SK-N-SH treated with all-trans-retinoic acid at 6 μM for 48 hours (cell line): ENCODE measurements at regions not wholly inside any gene's neighbourhood (a gene's known extent, or its start where the extent isn't known, plus 50 kb on each side); places are given as distances from the start of the nearest gene placed in this dataset.

ENCODE experiments used
- ATAC-seq: fragments of 200-7000 bp; cut with Tn5 transposase; 3 replicates; pipeline ENCODE4 v1.9.1; 2020; ENCODE audit warnings: mild to moderate bottlenecking, moderate library complexity
- ARNTL ChIP-seq: fragments of 450-650 bp; formaldehyde crosslinking; IDR thresholded peaks from 2 replicates; pipeline ENCODE4 v1.5.0; 2020; ENCODE audit warnings: low read depth, mild to moderate bottlenecking, moderate library complexity, borderline replicate concordance
- BACH2 ChIP-seq: fragments of 250-450 bp; sonication (Bioruptor Pico); IDR thresholded peaks from 2 replicates; pipeline ENCODE4 v1.9.0; 2021; ENCODE audit warnings: mild to moderate bottlenecking, borderline replicate concordance
- CREB5 ChIP-seq: fragments of 250-450 bp; sonication (Bioruptor Pico); IDR thresholded peaks from 2 replicates; pipeline ENCODE4 v1.5.1; 2020; ENCODE audit warnings: low read depth, mild to moderate bottlenecking, moderate library complexity
- CSDC2 ChIP-seq: fragments of 250-450 bp; sonication (Bioruptor Pico); IDR thresholded peaks from 2 replicates; pipeline ENCODE4 v1.5.0; 2020; ENCODE audit warnings: mild to moderate bottlenecking, moderate library complexity
- ESRRG ChIP-seq: fragments of 250-450 bp; sonication (Bioruptor Pico); IDR thresholded peaks from 2 replicates; pipeline ENCODE4 v1.6.1; 2021; ENCODE audit warnings: mild to moderate bottlenecking
- GLIS3 ChIP-seq: fragments of 250-450 bp; sonication (Bioruptor Pico); IDR thresholded peaks from 2 replicates; pipeline ENCODE4 v1.5.0; 2020; ENCODE audit warnings: mild to moderate bottlenecking, moderate library complexity
- ISL1 ChIP-seq: fragments of 250-450 bp; sonication (Bioruptor Pico); IDR thresholded peaks from 2 replicates; pipeline ENCODE4 v2.1.2; 2022; ENCODE audit warnings: mild to moderate bottlenecking, moderate library complexity
- OSR1 ChIP-seq: fragments of 250-450 bp; sonication (Bioruptor Pico); IDR thresholded peaks from 2 replicates; pipeline ENCODE4 v1.8.0; 2022; ENCODE audit warnings: moderate library complexity, mild to moderate bottlenecking, inconsistent platforms
- RARB ChIP-seq: fragments of 250-450 bp; sonication (Bioruptor Pico); IDR thresholded peaks from 2 replicates; pipeline ENCODE4 v1.8.0; 2021; ENCODE audit warnings: mild to moderate bottlenecking, moderate library complexity
- TCF4 ChIP-seq: fragments of 250-450 bp; sonication (Bioruptor Pico); IDR thresholded peaks from 2 replicates; pipeline ENCODE4 v1.8.0; 2021; ENCODE audit warnings: mild to moderate bottlenecking, moderate library complexity, borderline replicate concordance
- TOX ChIP-seq: fragments of 250-450 bp; sonication (Bioruptor Pico); IDR thresholded peaks from 2 replicates; pipeline ENCODE4 v1.8.0; 2021; ENCODE audit warnings: mild to moderate bottlenecking, moderate library complexity, borderline replicate concordance
- TSHZ2 ChIP-seq: fragments of 250-450 bp; sonication (Bioruptor Pico); IDR thresholded peaks from 2 replicates; pipeline ENCODE4 v1.5.0; 2020; ENCODE audit warnings: mild to moderate bottlenecking, moderate library complexity
- ZC3H10 ChIP-seq: fragments of 250-450 bp; sonication (Bioruptor Pico); IDR thresholded peaks from 2 replicates; pipeline ENCODE4 v1.5.1; 2021; ENCODE audit warnings: mild to moderate bottlenecking, moderate library complexity
- ZFP3 ChIP-seq: fragments of 250-450 bp; sonication (Bioruptor Pico); IDR thresholded peaks from 2 replicates; pipeline ENCODE4 v1.5.0; 2020; ENCODE audit warnings: mild to moderate bottlenecking, moderate library complexity
- ZFP30 ChIP-seq: fragments of 450-650 bp; formaldehyde crosslinking; IDR thresholded peaks from 2 replicates; pipeline ENCODE4 v1.5.0; 2022; ENCODE audit warnings: mild to moderate bottlenecking, moderate library complexity
- ZNF8 ChIP-seq: fragments of 450-650 bp; formaldehyde crosslinking; IDR thresholded peaks from 2 replicates; pipeline ENCODE4 v1.5.0; 2020; ENCODE audit warnings: mild to moderate bottlenecking, moderate library complexity
- TF ChIP-seq, protein P1 (sequence below): fragments of 250-450 bp; sonication (Bioruptor Pico); IDR thresholded peaks from 2 replicates; pipeline ENCODE4 v1.8.0; 2020; ENCODE audit warnings: mild to moderate bottlenecking, moderate library complexity, borderline replicate concordance
- TF ChIP-seq, protein P2 (sequence below): fragments of 250-450 bp; sonication (Bioruptor Pico); IDR thresholded peaks from 2 replicates; pipeline ENCODE4 v1.5.1; 2021; ENCODE audit warnings: mild to moderate bottlenecking, moderate library complexity
- TF ChIP-seq, protein P3 (sequence below): fragments of 250-450 bp; sonication (Bioruptor Pico); IDR thresholded peaks from 2 replicates; pipeline ENCODE4 v1.8.0; 2021; ENCODE audit warnings: low read depth, mild to moderate bottlenecking, moderate library complexity, borderline replicate concordance

DNA sequence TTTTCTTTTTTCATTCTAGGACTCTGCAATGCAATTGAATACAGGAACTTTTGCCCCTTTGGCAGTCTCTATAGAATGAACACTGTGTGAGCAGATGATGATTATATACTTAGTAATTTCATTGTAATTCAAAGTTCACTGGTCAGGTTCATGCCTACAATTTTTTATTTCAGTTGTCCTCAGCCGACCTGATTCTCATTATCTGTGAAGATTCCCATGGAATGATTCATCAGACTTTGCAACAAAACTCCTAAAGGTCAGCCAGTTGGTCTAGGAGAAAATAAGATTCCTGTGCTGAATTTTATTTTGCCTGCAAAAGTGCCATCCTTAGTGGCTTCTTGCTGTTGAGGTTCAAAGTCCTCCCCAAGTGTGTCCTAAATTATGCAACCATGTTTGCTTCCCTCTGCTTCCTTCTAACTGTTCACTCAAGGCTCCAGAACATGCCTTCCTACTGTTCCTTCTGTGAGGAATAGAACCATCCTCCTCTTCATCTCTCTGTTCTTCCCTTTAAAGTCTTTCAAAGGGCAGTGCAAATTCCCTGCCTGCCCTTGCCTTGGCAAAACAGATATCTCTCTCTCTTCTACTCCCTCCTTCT lies 194.2 kb upstream of the CNR1 start:
- ATAC-seq, result peak; percentile 84
- TF ChIP-seq ISL1 (CRISPR knock-in tag), result no peak
- no peak for TF ChIP-seq ARNTL
- no peak for TF ChIP-seq ZC3H10
- no peak for TF ChIP-seq GLIS3 (CRISPR knock-in tag)
- no peak for TF ChIP-seq CSDC2 (CRISPR knock-in tag)
- TF ChIP-seq, protein P1, sequence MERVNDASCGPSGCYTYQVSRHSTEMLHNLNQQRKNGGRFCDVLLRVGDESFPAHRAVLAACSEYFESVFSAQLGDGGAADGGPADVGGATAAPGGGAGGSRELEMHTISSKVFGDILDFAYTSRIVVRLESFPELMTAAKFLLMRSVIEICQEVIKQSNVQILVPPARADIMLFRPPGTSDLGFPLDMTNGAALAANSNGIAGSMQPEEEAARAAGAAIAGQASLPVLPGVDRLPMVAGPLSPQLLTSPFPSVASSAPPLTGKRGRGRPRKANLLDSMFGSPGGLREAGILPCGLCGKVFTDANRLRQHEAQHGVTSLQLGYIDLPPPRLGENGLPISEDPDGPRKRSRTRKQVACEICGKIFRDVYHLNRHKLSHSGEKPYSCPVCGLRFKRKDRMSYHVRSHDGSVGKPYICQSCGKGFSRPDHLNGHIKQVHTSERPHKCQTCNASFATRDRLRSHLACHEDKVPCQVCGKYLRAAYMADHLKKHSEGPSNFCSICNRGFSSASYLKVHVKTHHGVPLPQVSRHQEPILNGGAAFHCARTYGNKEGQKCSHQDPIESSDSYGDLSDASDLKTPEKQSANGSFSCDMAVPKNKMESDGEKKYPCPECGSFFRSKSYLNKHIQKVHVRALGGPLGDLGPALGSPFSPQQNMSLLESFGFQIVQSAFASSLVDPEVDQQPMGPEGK (CRISPR knock-in tag), result no peak
- TF ChIP-seq ESRRG (CRISPR knock-in tag), result no peak

GRCh38 chr6:88359530-88360202 lies 193.5 kb upstream of the CNR1 start:
- TF ChIP-seq TOX (CRISPR knock-in tag), result no peak
- TF ChIP-seq CSDC2 (CRISPR knock-in tag), result no peak
- TF ChIP-seq GLIS3 (CRISPR knock-in tag), result no peak
- no peak for TF ChIP-seq ZNF8 (CRISPR knock-in tag)
- TF ChIP-seq TSHZ2, result no peak
- TF ChIP-seq, protein P2, sequence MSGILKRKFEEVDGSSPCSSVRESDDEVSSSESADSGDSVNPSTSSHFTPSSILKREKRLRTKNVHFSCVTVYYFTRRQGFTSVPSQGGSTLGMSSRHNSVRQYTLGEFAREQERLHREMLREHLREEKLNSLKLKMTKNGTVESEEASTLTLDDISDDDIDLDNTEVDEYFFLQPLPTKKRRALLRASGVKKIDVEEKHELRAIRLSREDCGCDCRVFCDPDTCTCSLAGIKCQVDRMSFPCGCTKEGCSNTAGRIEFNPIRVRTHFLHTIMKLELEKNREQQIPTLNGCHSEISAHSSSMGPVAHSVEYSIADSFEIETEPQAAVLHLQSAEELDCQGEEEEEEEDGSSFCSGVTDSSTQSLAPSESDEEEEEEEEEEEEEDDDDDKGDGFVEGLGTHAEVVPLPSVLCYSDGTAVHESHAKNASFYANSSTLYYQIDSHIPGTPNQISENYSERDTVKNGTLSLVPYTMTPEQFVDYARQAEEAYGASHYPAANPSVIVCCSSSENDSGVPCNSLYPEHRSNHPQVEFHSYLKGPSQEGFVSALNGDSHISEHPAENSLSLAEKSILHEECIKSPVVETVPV, result no peak
- no peak for TF ChIP-seq ZC3H10
- no peak for TF ChIP-seq BACH2 (CRISPR knock-in tag)
- TF ChIP-seq, all 23 proteins: peak for 0
- peak; percentile 65 for ATAC-seq

DNA sequence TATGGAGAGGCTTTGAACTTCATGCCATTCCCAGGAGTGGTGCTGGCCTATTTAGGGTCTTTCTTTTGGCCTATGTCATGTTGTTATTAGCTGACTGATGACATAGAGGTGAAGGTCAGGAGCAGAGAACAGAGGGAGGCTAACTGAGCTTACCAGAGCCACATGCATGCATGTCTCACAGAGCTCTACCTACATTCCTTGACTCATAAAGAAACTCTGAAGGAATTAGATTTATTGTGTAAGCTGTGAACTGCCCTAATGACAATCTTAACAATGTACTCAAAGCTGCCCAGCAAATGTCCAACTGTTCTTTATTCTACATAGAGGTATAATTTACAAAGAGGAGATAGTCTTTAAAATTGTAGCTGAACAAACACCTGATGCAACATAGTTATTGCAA lies 192.7 kb upstream of the CNR1 start:
- no peak for ATAC-seq
- TF ChIP-seq ESRRG (CRISPR knock-in tag) (no peak), ZFP30 (no peak), ZFP3 (CRISPR knock-in tag) (no peak), CREB5 (CRISPR knock-in tag) (no peak), RARB (CRISPR knock-in tag) (no peak), GLIS3 (CRISPR knock-in tag) (no peak), ISL1 (CRISPR knock-in tag) (no peak), BACH2 (CRISPR knock-in tag) (no peak), CSDC2 (CRISPR knock-in tag) (no peak), OSR1 (no peak)
- TF ChIP-seq, protein P1 (CRISPR knock-in tag), result no peak

DNA sequence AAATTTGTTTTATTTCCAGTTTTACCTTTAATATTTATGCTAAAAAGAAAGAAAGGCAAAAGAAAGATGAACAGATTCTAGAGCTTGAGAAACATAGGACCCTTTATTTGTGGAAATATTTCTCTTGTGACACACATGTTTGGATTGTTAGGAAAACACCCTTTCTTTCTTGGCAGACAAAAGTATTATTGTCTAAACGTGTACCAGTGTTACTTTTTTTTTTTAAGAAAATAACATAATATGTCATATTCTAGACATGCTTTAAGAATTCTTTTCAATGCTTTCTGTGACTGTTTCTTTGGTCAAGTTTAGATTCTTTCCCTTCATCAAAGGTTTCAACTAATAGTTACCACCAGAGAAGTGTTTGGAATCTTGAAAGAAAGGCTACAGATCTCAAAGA lies 183.4 kb upstream of the CNR1 start:
- ATAC-seq, result no peak
- TF ChIP-seq ZNF8 (CRISPR knock-in tag), result no peak
- no peak for TF ChIP-seq ARNTL
- no peak for TF ChIP-seq BACH2 (CRISPR knock-in tag)
- no peak for TF ChIP-seq GLIS3 (CRISPR knock-in tag)
- TF ChIP-seq ZFP3 (CRISPR knock-in tag), result no peak
- TF ChIP-seq, protein P1 (CRISPR knock-in tag), result no peak
- no peak for TF ChIP-seq ZC3H10
- no peak for TF ChIP-seq CREB5 (CRISPR knock-in tag)
- TF ChIP-seq, protein P3, sequence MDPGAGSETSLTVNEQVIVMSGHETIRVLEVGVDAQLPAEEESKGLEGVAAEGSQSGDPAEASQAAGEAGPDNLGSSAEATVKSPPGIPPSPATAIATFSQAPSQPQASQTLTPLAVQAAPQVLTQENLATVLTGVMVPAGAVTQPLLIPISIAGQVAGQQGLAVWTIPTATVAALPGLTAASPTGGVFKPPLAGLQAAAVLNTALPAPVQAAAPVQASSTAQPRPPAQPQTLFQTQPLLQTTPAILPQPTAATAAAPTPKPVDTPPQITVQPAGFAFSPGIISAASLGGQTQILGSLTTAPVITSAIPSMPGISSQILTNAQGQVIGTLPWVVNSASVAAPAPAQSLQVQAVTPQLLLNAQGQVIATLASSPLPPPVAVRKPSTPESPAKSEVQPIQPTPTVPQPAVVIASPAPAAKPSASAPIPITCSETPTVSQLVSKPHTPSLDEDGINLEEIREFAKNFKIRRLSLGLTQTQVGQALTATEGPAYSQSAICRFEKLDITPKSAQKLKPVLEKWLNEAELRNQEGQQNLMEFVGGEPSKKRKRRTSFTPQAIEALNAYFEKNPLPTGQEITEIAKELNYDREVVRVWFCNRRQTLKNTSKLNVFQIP (CRISPR knock-in tag), result no peak
- no peak for TF ChIP-seq ZFP30
- no peak for TF ChIP-seq TCF4 (CRISPR knock-in tag)
